Limb (tissue), 2 donors: ENCODE measurements at regions not wholly inside any gene's neighbourhood (a gene's known extent, or its start where the extent isn't known, plus 50 kb on each side); places are given as distances from the start of the nearest gene placed in this dataset.

Experiments
- DNase-seq, 2 donors: peaks; one replicate each; pipeline ENCODE4 v3.0.0-alpha.2; 2016; ENCODE audit errors: extremely low spot score in 2 of 2

GRCh38 chr5:89428624-89429023 lies 545.6 kb upstream of the MEF2C start:
- no peak for DNase-seq

DNA sequence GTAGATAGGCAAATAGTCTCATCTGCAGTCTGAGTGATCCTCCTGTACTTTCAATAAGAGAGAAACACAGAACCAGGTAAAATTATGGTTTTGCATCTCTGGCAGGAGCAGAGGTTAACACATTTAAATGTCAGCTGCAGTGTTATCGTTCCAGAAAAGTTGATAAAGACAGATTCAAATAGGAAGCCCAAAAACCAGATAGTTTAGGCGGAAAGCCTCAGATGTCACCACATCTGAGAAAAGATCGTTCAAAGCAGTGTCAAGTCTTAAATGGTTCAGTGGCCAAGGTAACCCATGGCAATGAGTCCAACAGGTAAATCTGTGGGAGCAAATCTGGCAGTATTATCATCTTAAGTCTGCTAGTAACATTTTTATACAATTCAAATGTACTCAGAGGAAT lies 542.1 kb upstream of the MEF2C start:
- DNase-seq = no peak

DNA sequence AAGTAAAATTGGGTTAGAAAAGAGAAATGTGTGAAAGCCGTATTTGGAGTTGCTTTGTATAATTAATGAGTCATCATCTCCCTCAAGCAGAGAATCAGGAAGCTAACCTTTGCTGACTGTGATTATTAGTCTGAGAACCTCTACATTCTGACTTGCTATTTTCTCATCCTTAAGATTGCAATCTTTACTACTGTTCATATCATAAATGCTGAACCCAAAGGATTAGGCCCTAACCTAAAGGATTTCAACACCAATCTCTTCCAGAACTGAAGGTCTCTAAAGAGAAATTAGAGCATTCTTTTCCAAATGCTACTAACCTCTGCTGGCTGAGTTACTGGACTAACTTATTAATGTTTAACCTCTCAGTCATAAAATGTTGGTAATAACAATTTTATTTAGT lies 538.1 kb upstream of the MEF2C start:
- DNase-seq = no peak

- DNase-seq = no peak
Measured at GRCh38 chr5:89418407-89419085, 535.6 kb upstream of the MEF2C start.

GRCh38 chr5:89417990-89418389 lies 535.0 kb upstream of the MEF2C start:
- no peak for DNase-seq

DNA sequence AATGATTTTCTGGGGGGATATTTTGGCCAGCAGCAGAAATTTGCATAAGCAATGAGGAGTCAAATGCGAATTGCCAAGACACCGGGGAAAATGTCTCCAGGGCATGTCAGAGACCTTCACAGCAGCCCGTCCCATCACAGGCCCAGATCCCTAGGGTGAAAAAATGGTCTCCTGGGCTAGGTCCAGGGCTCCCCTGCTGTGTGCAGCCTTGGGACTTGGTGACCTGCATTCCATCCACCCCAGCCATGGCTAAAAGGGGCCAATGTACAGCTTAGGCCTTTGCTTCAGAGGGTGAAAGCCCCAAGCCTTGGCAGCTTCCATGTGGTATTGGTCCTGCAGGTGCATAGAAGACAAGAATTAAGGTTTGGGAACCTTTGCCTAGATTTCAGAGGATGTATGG lies 534.5 kb upstream of the MEF2C start:
- no peak for DNase-seq

DNA sequence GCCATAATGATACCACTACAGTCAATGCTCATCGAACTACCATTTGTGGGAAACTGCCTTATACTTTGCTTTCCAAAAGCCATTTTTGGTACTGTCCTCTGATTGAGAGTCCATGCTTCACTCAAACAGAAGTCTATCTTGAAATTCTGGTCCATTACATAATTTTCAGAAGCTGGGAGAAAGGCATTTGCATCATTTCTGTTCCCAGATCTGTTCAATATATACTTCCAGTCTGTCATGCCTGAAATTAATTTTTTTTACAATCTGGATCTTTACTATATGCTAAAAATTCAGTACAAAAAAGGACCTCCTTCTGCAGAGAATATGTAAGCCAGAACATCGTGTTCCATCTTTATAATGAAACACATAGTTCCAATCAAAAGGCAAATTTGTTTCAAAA lies 528.9 kb upstream of the MEF2C start:
- DNase-seq = no peak

- no peak for DNase-seq
Measured at GRCh38 chr5:89407054-89407453, 524.1 kb upstream of the MEF2C start.

GRCh38 chr5:89401659-89402058 lies 518.7 kb upstream of the MEF2C start:
- DNase-seq = no peak

DNA sequence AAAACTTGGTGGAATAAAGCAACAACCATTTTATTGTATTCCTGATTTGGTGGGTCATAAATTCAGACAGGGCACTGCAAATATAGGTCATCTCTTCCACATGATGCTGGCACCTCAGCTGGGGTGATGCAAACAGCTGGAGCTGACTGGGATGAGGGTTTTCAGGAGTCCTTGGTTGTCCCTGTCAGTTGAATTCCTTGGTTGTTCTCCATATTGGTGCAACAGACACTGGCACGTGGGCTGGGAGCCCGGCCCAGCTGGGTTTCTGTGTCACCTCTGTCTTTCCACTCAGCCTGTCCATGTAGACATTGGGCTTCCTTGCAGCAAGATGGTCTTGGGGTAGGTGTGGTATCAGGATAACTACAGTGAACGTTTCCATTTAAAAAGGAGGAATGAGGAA lies 518.0 kb upstream of the MEF2C start:
- no peak for DNase-seq

- no peak for DNase-seq
Measured at GRCh38 chr5:89399548-89399947, 516.6 kb upstream of the MEF2C start.

DNA sequence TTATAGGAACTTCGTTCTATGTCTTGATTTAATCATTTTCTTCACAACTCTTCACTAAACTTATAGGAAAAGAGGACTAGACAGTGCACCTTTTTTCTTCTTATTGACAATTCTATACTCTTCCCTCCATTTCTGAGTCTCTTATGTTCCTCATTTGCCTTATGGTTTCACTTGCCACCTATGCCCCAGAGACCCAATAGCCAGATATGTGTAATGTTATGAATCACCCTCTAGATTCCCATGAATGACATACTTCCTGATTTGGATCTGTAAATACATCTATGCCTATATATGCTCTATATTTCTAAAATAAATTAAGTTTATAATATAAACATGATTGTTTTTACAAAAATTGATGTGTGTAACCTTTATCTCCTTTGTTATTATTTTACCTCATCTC lies 514.1 kb upstream of the MEF2C start:
- DNase-seq = no peak

DNA sequence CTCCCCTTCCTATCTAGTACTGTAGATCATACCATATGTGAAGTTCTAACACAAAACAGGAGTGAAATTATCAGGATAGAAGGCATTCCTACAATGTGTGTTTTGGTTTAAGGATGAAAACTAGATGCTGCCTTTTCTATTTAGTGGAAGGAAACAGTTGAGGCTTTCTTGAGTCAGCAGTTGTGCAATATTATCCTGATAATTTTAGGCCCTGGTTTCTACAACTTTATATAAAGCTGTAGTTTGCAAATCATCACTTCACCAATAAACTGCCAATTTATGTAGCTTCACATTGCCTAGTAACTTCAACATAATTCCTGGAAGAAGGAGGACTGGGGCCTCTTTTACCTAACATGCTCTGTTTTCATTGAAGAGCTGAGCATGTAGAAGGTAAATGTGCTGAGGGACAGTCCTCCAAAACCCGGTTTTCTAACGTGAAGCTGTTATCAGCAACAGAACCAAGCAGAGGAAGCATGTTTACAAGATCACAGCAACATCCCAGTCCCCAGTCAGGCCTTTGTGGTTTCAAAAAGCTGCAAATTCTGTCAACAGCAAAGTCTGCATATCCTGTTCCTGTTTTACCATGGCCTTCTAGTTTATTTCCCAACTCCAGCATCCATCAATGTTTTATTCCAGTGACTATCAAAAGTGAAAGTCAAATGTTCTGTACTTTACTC lies 513.4 kb upstream of the MEF2C start:
- DNase-seq = no peak

GRCh38 chr5:89395111-89395510 lies 512.1 kb upstream of the MEF2C start:
- no peak for DNase-seq

GRCh38 chr5:89388872-89389271 lies 505.9 kb upstream of the MEF2C start:
- no peak for DNase-seq

- DNase-seq = no peak
Measured at GRCh38 chr5:89384391-89384790, 501.4 kb upstream of the MEF2C start.

- DNase-seq = no peak
Measured at GRCh38 chr5:89380635-89381034, 497.7 kb upstream of the MEF2C start.

GRCh38 chr5:89377767-89378455 lies 494.9 kb upstream of the MEF2C start:
- no peak for DNase-seq

DNA sequence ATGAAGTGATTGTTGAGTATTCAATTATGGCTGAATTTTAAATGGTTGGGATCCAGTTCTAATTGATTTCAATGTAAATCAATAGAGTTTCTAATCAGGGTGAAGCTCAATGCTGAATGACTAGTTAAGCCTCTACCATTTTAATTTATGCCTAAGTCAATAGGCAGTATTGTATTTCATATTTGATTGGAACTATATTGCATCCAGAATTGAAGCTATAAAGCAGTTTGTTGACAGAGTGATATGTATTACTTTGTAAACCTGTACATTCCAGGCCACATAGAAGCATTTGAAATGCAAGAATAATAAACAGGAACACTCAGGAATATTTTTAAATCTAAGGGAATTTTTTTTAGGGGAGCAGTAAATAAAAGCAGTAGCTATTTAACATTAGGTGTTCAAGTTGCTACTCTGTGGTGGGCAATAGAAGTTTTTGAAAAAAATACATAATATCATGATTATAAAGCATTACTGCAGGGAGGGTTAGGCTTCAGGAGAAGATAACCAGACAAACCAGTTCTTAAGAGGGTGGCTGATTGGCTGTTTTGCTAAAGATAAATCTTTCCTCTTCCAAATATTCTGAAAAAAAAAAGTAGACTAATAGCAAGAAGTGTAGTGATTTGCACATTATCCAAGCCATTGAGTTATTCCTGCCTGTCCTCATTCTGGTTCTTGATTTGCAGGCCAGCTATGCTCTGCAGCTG lies 492.0 kb upstream of the MEF2C start:
- no peak for DNase-seq

GRCh38 chr5:89374144-89374784 lies 491.3 kb upstream of the MEF2C start:
- no peak for DNase-seq

DNA sequence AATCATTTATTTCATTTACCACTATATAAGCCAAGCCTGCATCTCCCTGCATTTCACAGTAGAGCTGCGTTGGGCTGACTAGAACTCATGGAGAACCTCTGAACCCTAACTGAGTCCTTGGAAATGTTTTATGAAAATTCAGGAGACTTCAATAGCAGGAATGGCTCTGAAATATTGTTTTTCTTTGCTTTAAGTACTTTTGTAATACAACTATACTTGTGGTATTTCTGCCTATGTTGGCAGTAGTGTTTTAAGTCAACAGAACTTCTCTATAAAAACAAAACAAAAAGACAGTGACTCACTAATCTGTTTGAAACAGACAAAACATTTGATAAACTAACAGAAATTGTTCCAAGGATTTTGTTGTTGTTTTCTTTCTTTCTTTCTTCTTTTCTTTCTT lies 489.2 kb upstream of the MEF2C start:
- DNase-seq = no peak

DNA sequence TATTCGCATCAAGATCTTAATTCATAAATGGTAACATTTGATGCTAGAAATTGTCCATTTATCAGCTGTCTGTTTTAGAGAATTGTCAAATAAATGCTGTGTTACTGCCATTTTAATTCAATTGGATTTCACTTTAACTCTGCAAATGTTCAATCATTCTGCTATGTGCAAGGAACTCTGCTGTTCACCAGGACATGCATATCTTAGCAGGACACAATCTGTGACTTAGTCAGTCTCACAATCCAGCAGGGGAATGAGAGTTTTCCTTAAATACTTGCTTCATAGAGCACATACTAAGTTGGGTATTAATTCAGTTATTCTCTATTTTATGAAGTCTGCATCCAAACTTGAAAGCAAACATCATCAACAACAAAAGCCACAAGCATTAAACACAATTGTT lies 488.7 kb upstream of the MEF2C start:
- no peak for DNase-seq
